HG02852 (cell line): ENCODE measurements at regions not wholly inside any gene's neighbourhood (a gene's known extent, or its start where the extent isn't known, plus 50 kb on each side); places are given as distances from the start of the nearest gene placed in this dataset.
"Not testable (repeated sequence)": the region's sequence is repeated elsewhere in the genome, so short reads cannot be mapped to it uniquely, and the experiment has no call there.

Source experiments
- ATAC-seq: cut with Tn5 transposase; IDR thresholded peaks from one replicate; pipeline ENCODE4 v1.9.1; 2021; ENCODE audit warnings: mild to moderate bottlenecking, moderate library complexity; ENCODE audit not compliant: unreplicated experiment

- no peak for ATAC-seq
Measured at GRCh38 chr10:80697926-80698325, 160.2 kb downstream of the SH2D4B start.

GRCh38 chr10:80699602-80700039 is 161.9 kb downstream of the SH2D4B start:
- peak; percentile 81 for ATAC-seq

- no peak for ATAC-seq
Measured at GRCh38 chr10:80700252-80700651, 162.6 kb downstream of the SH2D4B start.

- ATAC-seq: no peak
Measured at GRCh38 chr10:80700760-80701444, 163.2 kb downstream of the SH2D4B start.

- ATAC-seq: no peak
Measured at GRCh38 chr10:80701706-80702105, 164.0 kb downstream of the SH2D4B start.

- ATAC-seq: no peak
Measured at GRCh38 chr10:80702143-80702542, 164.4 kb downstream of the SH2D4B start.

- no peak for ATAC-seq
Measured at GRCh38 chr10:80705899-80706298, 168.2 kb downstream of the SH2D4B start.

GRCh38 chr10:80708185-80708584 is 170.5 kb downstream of the SH2D4B start:
- ATAC-seq: no peak

- ATAC-seq: no peak
Measured at GRCh38 chr10:80708808-80709207, 171.1 kb downstream of the SH2D4B start.

- ATAC-seq: no peak
Measured at GRCh38 chr10:80709866-80710265, 172.2 kb downstream of the SH2D4B start.

GRCh38 chr10:80713398-80713928 is 175.8 kb downstream of the SH2D4B start:
- ATAC-seq: no peak

GRCh38 chr10:80714566-80714965 is 176.9 kb downstream of the SH2D4B start:
- ATAC-seq: no peak

- no peak for ATAC-seq
Measured at GRCh38 chr10:80718024-80718423, 180.3 kb downstream of the SH2D4B start.

- no peak for ATAC-seq
Measured at GRCh38 chr10:80719935-80720334, 182.2 kb downstream of the SH2D4B start.

- ATAC-seq: no peak
Measured at GRCh38 chr10:80720549-80720948, 182.8 kb downstream of the SH2D4B start.

GRCh38 chr10:80728354-80728753 is 190.7 kb downstream of the SH2D4B start:
- ATAC-seq: not testable (repeated sequence)

- no peak for ATAC-seq
Measured at GRCh38 chr10:80729896-80730295, 192.2 kb downstream of the SH2D4B start.

GRCh38 chr10:80730522-80730921 is 192.8 kb downstream of the SH2D4B start:
- ATAC-seq: no peak

GRCh38 chr10:80734589-80734988 is 196.9 kb downstream of the SH2D4B start:
- ATAC-seq: no peak

GRCh38 chr10:80737209-80737608 is 199.5 kb downstream of the SH2D4B start:
- ATAC-seq: no peak

GRCh38 chr10:80739328-80739727 is 201.6 kb downstream of the SH2D4B start:
- no peak for ATAC-seq

- no peak for ATAC-seq
Measured at GRCh38 chr10:80739963-80740715, 202.4 kb downstream of the SH2D4B start.
